ENCODE measurements at regions not wholly inside any gene's neighbourhood (a gene's known extent, or its start where the extent isn't known, plus 50 kb on each side); places are given as distances from the start of the nearest gene placed in this dataset.

GRCh38 chr4:101441446-101441845, 94.1 kb upstream of the PPP3CA start:
- POLR2A ChIA-PET, result no interaction called here
- Histone ChIP-seq H3K4me1 (ENCODE audit: control insufficient read depth, insufficient read depth, low read length) (no peaks in the 10 kb centered on the region), H4K20me1 (ENCODE audit: control insufficient read depth, insufficient read depth) (no peaks in the 10 kb centered on the region), H3K9me3 (replicated peaks; ENCODE audit: control insufficient read depth, insufficient read depth, low read length) (no peaks in the 10 kb centered on the region), H3K27ac (ENCODE audit: control insufficient read depth, insufficient read depth) (no peak overlapping the region), H3K4me3 (no peak overlapping the region), H3K36me3 (ENCODE audit: control insufficient read depth in 2 of 2, insufficient read depth in 2 of 2, low read length in 1 of 2) (no peaks in the 10 kb centered on the region), H2AFZ (ENCODE audit: control insufficient read depth, low read depth, low read length) (no peak overlapping the region), H3K79me2 (ENCODE audit: control insufficient read depth, insufficient read depth, low read length) (no peaks in the 10 kb centered on the region), H3K4me2 (ENCODE audit: control insufficient read depth, insufficient read depth) (no peak overlapping the region), H3K9ac (ENCODE audit: control insufficient read depth, insufficient read depth, low read length) (no peak overlapping the region), H3K27me3 (replicated peaks in 1 of 2; ENCODE audit: control insufficient read depth in 2 of 2, insufficient read depth in 2 of 2, low read length in 1 of 2) (no peaks in the 10 kb centered on the region; a peak in 1 of 4 replicates)
- in situ Hi-C loops (cut with MboI) (no loop called here), intact Hi-C loops (cut with micrococcal nuclease; ENCODE audit: unreplicated experiment) (no loop called here)
- RAD21 ChIA-PET (ENCODE audit: unreplicated experiment), result no interaction called here
- WGBS (ENCODE audit: insufficient coverage, insufficient replicate concordance, low lambda C conversion rate, missing lambda C conversion rate), result 55% methylated on average over 3 of the region's 3 CpGs
- DNase-seq (ENCODE audit: low read depth, low spot score), result no peak
- no TSS peak for BruUV-seq (replicated peaks)
- ATAC-seq, result no peak
- SMC1A ChIA-PET (ENCODE audit: uncharacterized antibody, unreplicated experiment), result no interaction called here
- TF ChIP-seq NR2C2 (IDR thresholded peaks at IDR 0.05; ENCODE audit: borderline replicate concordance, control insufficient read depth, insufficient read length, low read depth) (no peak), BMI1 (IDR thresholded peaks at IDR 0.05; ENCODE audit: borderline replicate concordance) (no peak), RELA (IDR thresholded peaks at IDR 0.05; ENCODE audit: borderline replicate concordance, partially characterized antibody) (no peak), GATAD2B (conservative IDR thresholded peaks at IDR 0.05; ENCODE audit: low read depth) (no peak), ATF2 (IDR thresholded peaks at IDR 0.05; ENCODE audit: low read length) (no peak), BCLAF1 (IDR thresholded peaks at IDR 0.05) (no peak), MEF2A (IDR thresholded peaks at IDR 0.05; ENCODE audit: insufficient read depth, low read depth, low read length) (no peak), YY1 (IDR thresholded peaks at IDR 0.05; ENCODE audit: low read depth, low read length) (no peak), RAD51 (IDR thresholded peaks at IDR 0.05) (no peak), CEBPZ (IDR thresholded peaks at IDR 0.05; ENCODE audit: low read depth, low read length) (no peak), FOS (IDR thresholded peaks at IDR 0.05; ENCODE audit: borderline replicate concordance, extremely low read depth, insufficient read length) (no peak), SREBF1 (IDR thresholded peaks at IDR 0.05; ENCODE audit: low read length) (no peak), CBFB (IDR thresholded peaks at IDR 0.05; ENCODE audit: low read depth) (no peak)
- no peak for FAIRE-seq
- CTCF ChIA-PET, result no interaction called here
